Panc1 (cell line): ENCODE measurements at regions not wholly inside any gene's neighbourhood (a gene's known extent, or its start where the extent isn't known, plus 50 kb on each side); places are given as distances from the start of the nearest gene placed in this dataset.

Experiments used
- ATAC-seq: fragments of 200-7000 bp; cut with Tn5 transposase; 2 replicates; pipeline ENCODE4 v1.9.1; 2020; ENCODE audit warnings: mild to moderate bottlenecking, moderate library complexity
- BruUV-seq: library from RNA; stranded (reverse); fragments of 400-500 nt; replicated peaks from 2 replicates; lab custom pipeline; 2021; lab: Mats Ljungman, UMichigan
- CTCF ChIA-PET: fragments of 300-600 bp; sonication (Branson Sonifier 250); formaldehyde crosslinking; loops from one replicate; lab custom pipeline; 2022; ENCODE audit warnings: antibody characterized with exemption; lab: Charles Lee
- POLR2A ChIA-PET: fragments of 300-600 bp; sonication (Branson Sonifier 250); formaldehyde crosslinking; loops from one replicate; lab custom pipeline; 2022; ENCODE audit warnings: antibody characterized with exemption; lab: Charles Lee
- DNase-seq: peaks from one replicate; pipeline ENCODE4 v3.0.0-alpha.2; 2010; ENCODE audit warnings: low read depth, low spot score
- H3K27ac ChIP-seq: 2 replicates; pipeline ENCODE4 v1.5.1; 2011; ENCODE audit warnings: mild to moderate bottlenecking, low read length, inconsistent platforms
- H3K27me3 ChIP-seq: fragments of 200-500 bp; sonication (Bioruptor generic); 2 replicates; pipeline ENCODE4 v1.6.0; 2014; ENCODE audit warnings: low read length, inconsistent platforms; ENCODE audit not compliant: control insufficient read depth, insufficient read depth
- H3K36me3 ChIP-seq: fragments of 200-500 bp; sonication (Bioruptor generic); 2 replicates; pipeline ENCODE4 v1.5.1; 2014; ENCODE audit warnings: inconsistent platforms, mild to moderate bottlenecking, low read length, moderate library complexity; ENCODE audit not compliant: control insufficient read depth, insufficient read depth
- H3K4me1 ChIP-seq: 2 replicates; pipeline ENCODE4 v1.5.1; 2011; ENCODE audit warnings: inconsistent platforms, mild to moderate bottlenecking, low read length, moderate library complexity; ENCODE audit not compliant: control insufficient read depth, insufficient read depth
- H3K4me3 ChIP-seq, 2 experiments: 2 replicates each; pipeline ENCODE4 v1.5.1; 2011 to 2012; ENCODE audit warnings: low read depth in 2 of 2, low read length in 2 of 2, mild to moderate bottlenecking in 2 of 2, inconsistent platforms in 1 of 2, moderate library complexity in 1 of 2
- H3K9me3 ChIP-seq: fragments of 200-500 bp; sonication (Bioruptor generic); 2 replicates; pipeline ENCODE4 v1.5.1; 2014; ENCODE audit warnings: low read depth, mild to moderate bottlenecking, inconsistent platforms, low read length, moderate library complexity; ENCODE audit not compliant: control insufficient read depth, insufficient read depth
- POLR2AphosphoS5 ChIP-seq: IDR thresholded peaks from 2 replicates; pipeline ENCODE4 v1.6.1; 2012; ENCODE audit warnings: mild to moderate bottlenecking, low read depth, low read length, moderate library complexity
- SIN3A ChIP-seq: IDR thresholded peaks from 2 replicates; pipeline ENCODE4 v1.6.1; 2012; ENCODE audit warnings: low read depth, mild to moderate bottlenecking, low read length, moderate library complexity, borderline replicate concordance; ENCODE audit not compliant: insufficient read depth
- TCF7L2 ChIP-seq: IDR thresholded peaks from 2 replicates; pipeline ENCODE4 v1.6.1; 2011; ENCODE audit warnings: mild to moderate bottlenecking, low read depth, low read length, inconsistent platforms
- in situ Hi-C: cut with HindIII; loops from 2 replicates; pipeline ENCODE4 v1.10.0; 2016; ENCODE audit warnings: low sequenced_read_pairs, low pct_unique_long_range_greater_than_20kb
- intact Hi-C: fragments of 100-400 bp; cut with micrococcal nuclease; formaldehyde crosslinking; loops from one replicate; pipeline ENCODE4 v1.10.0; 2022; ENCODE audit not compliant: unreplicated experiment
- TF ChIP-seq, protein P1 (sequence below): fragments of 450-650 bp; IDR thresholded peaks from 2 replicates; pipeline ENCODE4 v1.5.1; 2017; ENCODE audit warnings: mild to moderate bottlenecking
- TF ChIP-seq, protein P2 (sequence below), 2 experiments: IDR thresholded peaks; 2 replicates each; pipeline ENCODE4 v1.6.1; 2011 to 2012; ENCODE audit warnings: low read depth in 2 of 2, control low read depth in 1 of 2, low read length in 1 of 2, mild to moderate bottlenecking in 1 of 2, moderate library complexity in 1 of 2; ENCODE audit not compliant: insufficient read depth in 1 of 2

DNA sequence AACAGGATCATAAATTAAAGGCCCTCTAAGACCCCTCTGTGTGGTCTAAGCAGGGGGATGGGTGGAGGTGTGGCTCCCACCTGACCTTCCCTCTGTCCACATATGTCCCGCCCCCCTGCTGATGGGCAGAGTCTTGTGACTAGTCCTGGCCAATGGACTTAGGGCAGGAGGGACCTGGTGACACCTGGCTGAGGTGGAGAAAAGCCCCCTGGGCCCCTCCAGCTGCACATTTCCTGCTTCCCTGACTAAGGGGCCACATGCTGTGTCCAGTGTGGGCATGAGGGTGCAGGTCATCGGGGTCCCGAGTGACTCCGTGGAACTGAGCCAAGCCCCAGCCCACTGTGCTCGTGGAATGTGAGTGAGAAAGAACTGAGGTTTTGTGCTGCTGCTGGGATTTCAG, 254.7 kb downstream of the ADGRD1 start:
- TF ChIP-seq POLR2AphosphoS5 = no peak
- no peak for TF ChIP-seq TCF7L2
- TF ChIP-seq, protein P1, sequence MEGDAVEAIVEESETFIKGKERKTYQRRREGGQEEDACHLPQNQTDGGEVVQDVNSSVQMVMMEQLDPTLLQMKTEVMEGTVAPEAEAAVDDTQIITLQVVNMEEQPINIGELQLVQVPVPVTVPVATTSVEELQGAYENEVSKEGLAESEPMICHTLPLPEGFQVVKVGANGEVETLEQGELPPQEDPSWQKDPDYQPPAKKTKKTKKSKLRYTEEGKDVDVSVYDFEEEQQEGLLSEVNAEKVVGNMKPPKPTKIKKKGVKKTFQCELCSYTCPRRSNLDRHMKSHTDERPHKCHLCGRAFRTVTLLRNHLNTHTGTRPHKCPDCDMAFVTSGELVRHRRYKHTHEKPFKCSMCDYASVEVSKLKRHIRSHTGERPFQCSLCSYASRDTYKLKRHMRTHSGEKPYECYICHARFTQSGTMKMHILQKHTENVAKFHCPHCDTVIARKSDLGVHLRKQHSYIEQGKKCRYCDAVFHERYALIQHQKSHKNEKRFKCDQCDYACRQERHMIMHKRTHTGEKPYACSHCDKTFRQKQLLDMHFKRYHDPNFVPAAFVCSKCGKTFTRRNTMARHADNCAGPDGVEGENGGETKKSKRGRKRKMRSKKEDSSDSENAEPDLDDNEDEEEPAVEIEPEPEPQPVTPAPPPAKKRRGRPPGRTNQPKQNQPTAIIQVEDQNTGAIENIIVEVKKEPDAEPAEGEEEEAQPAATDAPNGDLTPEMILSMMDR = no peak
- TF ChIP-seq, protein P2, sequence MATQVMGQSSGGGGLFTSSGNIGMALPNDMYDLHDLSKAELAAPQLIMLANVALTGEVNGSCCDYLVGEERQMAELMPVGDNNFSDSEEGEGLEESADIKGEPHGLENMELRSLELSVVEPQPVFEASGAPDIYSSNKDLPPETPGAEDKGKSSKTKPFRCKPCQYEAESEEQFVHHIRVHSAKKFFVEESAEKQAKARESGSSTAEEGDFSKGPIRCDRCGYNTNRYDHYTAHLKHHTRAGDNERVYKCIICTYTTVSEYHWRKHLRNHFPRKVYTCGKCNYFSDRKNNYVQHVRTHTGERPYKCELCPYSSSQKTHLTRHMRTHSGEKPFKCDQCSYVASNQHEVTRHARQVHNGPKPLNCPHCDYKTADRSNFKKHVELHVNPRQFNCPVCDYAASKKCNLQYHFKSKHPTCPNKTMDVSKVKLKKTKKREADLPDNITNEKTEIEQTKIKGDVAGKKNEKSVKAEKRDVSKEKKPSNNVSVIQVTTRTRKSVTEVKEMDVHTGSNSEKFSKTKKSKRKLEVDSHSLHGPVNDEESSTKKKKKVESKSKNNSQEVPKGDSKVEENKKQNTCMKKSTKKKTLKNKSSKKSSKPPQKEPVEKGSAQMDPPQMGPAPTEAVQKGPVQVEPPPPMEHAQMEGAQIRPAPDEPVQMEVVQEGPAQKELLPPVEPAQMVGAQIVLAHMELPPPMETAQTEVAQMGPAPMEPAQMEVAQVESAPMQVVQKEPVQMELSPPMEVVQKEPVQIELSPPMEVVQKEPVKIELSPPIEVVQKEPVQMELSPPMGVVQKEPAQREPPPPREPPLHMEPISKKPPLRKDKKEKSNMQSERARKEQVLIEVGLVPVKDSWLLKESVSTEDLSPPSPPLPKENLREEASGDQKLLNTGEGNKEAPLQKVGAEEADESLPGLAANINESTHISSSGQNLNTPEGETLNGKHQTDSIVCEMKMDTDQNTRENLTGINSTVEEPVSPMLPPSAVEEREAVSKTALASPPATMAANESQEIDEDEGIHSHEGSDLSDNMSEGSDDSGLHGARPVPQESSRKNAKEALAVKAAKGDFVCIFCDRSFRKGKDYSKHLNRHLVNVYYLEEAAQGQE (IDR thresholded peaks at IDR 0.05; ENCODE audit: insufficient read depth in 1 of 2, low read depth in 2 of 2, low read length in 1 of 2) = no peak
- no peak for TF ChIP-seq SIN3A
- BruUV-seq = no TSS peak

DNA sequence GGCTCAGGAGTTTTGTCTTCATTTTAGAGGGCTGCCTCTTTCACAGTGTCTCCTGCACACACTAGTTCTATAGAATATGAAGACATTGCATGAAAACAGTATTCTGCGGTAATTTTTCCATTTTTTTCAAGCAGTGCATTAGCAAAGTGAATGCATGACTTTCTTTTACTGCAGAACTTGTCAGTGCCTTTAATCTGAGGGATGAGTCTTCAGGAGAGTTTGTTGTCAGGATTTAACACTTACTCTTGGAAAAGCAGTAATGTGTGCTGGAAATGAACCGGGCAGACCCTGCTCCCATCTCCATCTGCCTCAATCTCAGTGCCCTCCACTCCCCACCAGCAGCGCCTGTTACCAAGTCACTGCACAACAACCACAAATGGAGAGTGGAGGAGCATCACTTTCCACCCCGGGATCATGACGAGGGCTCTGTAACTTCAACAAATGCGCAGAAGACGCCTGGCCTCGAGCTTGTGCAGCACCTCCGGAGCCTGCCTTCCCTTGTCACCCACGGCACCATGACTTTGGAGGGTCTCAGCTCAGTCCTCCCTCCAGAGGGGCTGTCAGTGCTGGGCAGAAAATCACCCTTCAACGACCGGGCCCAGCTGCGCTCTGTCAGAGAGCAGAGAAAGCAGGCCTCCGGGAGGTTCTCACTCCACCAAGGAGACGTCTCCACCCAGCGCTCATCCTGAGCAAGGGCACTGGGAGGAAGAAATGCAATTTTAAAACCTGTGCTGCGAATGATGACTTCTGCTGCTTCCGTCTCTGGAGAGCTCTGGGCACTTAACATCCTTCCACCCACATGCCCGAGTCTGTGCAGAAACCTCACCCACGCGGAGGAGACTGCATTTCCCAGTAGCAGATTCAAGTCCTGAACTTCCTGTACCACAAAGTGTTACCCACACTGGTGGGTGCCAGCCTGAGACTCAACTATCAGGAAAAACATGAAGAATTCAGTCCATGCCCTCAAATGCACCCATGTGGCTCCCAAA, 255.7 kb downstream of the ADGRD1 start:
- no peak for ATAC-seq
- H3K27me3 ChIP-seq = no peaks in the 10 kb centered on the region; the same call in 1 of the 2 replicates
- no peak overlapping the region for H3K4me3 ChIP-seq

More for the DNA sequence above, 254.7 kb downstream of the ADGRD1 start:
- DNase-seq = no peak
- no peaks in the 10 kb centered on the region; the same call in 1 of the 2 replicates for H3K27me3 ChIP-seq
- no peaks in the 10 kb centered on the region for H3K36me3 ChIP-seq
- intact Hi-C loops = no loop called here
- no peaks in the 10 kb centered on the region for H3K9me3 ChIP-seq
- no peak overlapping the region for H3K4me3 ChIP-seq
- no peak for ATAC-seq
- ChIA-PET POLR2A (no interaction called here), CTCF (no interaction called here)
- no peaks in the 10 kb centered on the region for H3K4me1 ChIP-seq
- no peak overlapping the region for H3K27ac ChIP-seq
- in situ Hi-C loops = no loop called here

More for the DNA sequence above, 255.7 kb downstream of the ADGRD1 start:
- in situ Hi-C loops = no loop called here
- ChIA-PET POLR2A (no interaction called here), CTCF (no interaction called here)
- no peaks in the 10 kb centered on the region for H3K4me1 ChIP-seq
- H3K9me3 ChIP-seq = no peaks in the 10 kb centered on the region
- no peaks in the 10 kb centered on the region for H3K36me3 ChIP-seq
- no peak overlapping the region for H3K27ac ChIP-seq
- BruUV-seq = no TSS peak
- TF ChIP-seq TCF7L2 (no peak), SIN3A (no peak), POLR2AphosphoS5 (no peak)
- TF ChIP-seq, protein P1 = no peak
- TF ChIP-seq, protein P2 (IDR thresholded peaks at IDR 0.05; ENCODE audit: insufficient read depth in 1 of 2, low read depth in 2 of 2, low read length in 1 of 2) = no peak
- intact Hi-C loops = no loop called here
- DNase-seq = no peak
